Stimulated activated naive B cell treated with anti-CD40 and anti-IgM and Interleukin-4, amounts not matched to agents 10 μg/mL and 1 μg/mL and 100 μg/mL, for 72 hours (primary cell): ENCODE measurements at regions not wholly inside any gene's neighbourhood (a gene's known extent, or its start where the extent isn't known, plus 50 kb on each side); places are given as distances from the start of the nearest gene placed in this dataset.

Experiments used
- ATAC-seq, 2 donors: fragments of 150-1000 bp; cut with Tn5 transposase; replicated peaks; 2 replicates each; pipeline ENCODE4 v1.10.0; 2021; ENCODE audit warnings: moderate library complexity in 1 of 2
- DNase-seq: peaks from one replicate; pipeline ENCODE4 v3.0.0; 2021
- H3K27ac Mint-ChIP-seq: one replicate; pipeline ENCODE4 v1.8.0; 2022; ENCODE audit warnings: mild to moderate bottlenecking, mixed read lengths
- H3K27me3 Mint-ChIP-seq, 2 donors: one replicate each; pipeline ENCODE4 v1.8.0; 2022; ENCODE audit warnings: mixed read lengths in 2 of 2
- H3K36me3 Mint-ChIP-seq, 2 donors: one replicate each; pipeline ENCODE4 v1.8.0; 2022; ENCODE audit warnings: mixed read lengths in 2 of 2, mild to moderate bottlenecking in 1 of 2
- H3K4me1 Mint-ChIP-seq, 2 donors: one replicate each; pipeline ENCODE4 v1.8.0; 2022; ENCODE audit warnings: mixed read lengths in 2 of 2, mild to moderate bottlenecking in 1 of 2
- H3K4me3 Mint-ChIP-seq, 2 donors: one replicate each; pipeline ENCODE4 v1.8.0; 2022; ENCODE audit warnings: mild to moderate bottlenecking in 2 of 2, mixed read lengths in 2 of 2, moderate library complexity in 1 of 2
- H3K9me3 Mint-ChIP-seq, 2 donors: one replicate each; pipeline ENCODE4 v1.8.0; 2022; ENCODE audit warnings: mixed read lengths in 2 of 2, mild to moderate bottlenecking in 1 of 2

- Mint-ChIP-seq H3K27me3 (no peaks in the 10 kb centered on the region), H3K36me3 (no peaks in the 10 kb centered on the region), H3K4me3 (no peak overlapping the region), H3K9me3 (peaks cover 0 to 7% of the 10 kb centered on the region in 2 donors), H3K27ac (no peak overlapping the region), H3K4me1 (no peaks in the 10 kb centered on the region)
- DNase-seq (no peak), ATAC-seq (no peak)
Measured at GRCh38 chr13:72346716-72347115, 380.7 kb downstream of the MZT1 start.

GRCh38 chr13:72342364-72342763, 385.1 kb downstream of the MZT1 start:
- H3K9me3 Mint-ChIP-seq: peaks cover 0 to 11% of the 10 kb centered on the region in 2 donors
- no peaks in the 10 kb centered on the region for H3K4me1 Mint-ChIP-seq
- no peak overlapping the region for H3K27ac Mint-ChIP-seq
- no peak for DNase-seq
- H3K4me3 Mint-ChIP-seq: no peak overlapping the region
- no peaks in the 10 kb centered on the region for H3K27me3 Mint-ChIP-seq
- ATAC-seq: no peak
- H3K36me3 Mint-ChIP-seq: no peaks in the 10 kb centered on the region

GRCh38 chr13:72341904-72342303, 385.5 kb downstream of the MZT1 start:
- ATAC-seq (no peak), DNase-seq (no peak)
- Mint-ChIP-seq H3K4me1 (no peaks in the 10 kb centered on the region), H3K9me3 (peaks cover 0 to 11% of the 10 kb centered on the region in 2 donors), H3K4me3 (no peak overlapping the region), H3K36me3 (no peaks in the 10 kb centered on the region), H3K27ac (no peak overlapping the region), H3K27me3 (no peaks in the 10 kb centered on the region)

- ATAC-seq (no peak), DNase-seq (no peak)
- no peak overlapping the region for H3K4me3 Mint-ChIP-seq
- no peak overlapping the region for H3K27ac Mint-ChIP-seq
- no peaks in the 10 kb centered on the region for H3K9me3 Mint-ChIP-seq
- no peaks in the 10 kb centered on the region for H3K4me1 Mint-ChIP-seq
- H3K36me3 Mint-ChIP-seq: no peaks in the 10 kb centered on the region
- no peaks in the 10 kb centered on the region for H3K27me3 Mint-ChIP-seq
Measured at GRCh38 chr13:72317346-72318109, 409.9 kb downstream of the MZT1 start.

- no peak for DNase-seq
- no peak for ATAC-seq
- no peaks in the 10 kb centered on the region for H3K4me1 Mint-ChIP-seq
- no peaks in the 10 kb centered on the region for H3K27me3 Mint-ChIP-seq
- no peaks in the 10 kb centered on the region for H3K36me3 Mint-ChIP-seq
- no peak overlapping the region for H3K27ac Mint-ChIP-seq
- H3K9me3 Mint-ChIP-seq: no peaks in the 10 kb centered on the region
- H3K4me3 Mint-ChIP-seq: no peak overlapping the region
Measured at GRCh38 chr13:72316716-72317115, 410.7 kb downstream of the MZT1 start.

- Mint-ChIP-seq H3K27ac (no peak overlapping the region), H3K27me3 (no peaks in the 10 kb centered on the region), H3K36me3 (no peaks in the 10 kb centered on the region), H3K4me3 (no peak overlapping the region), H3K9me3 (no peaks in the 10 kb centered on the region), H3K4me1 (no peaks in the 10 kb centered on the region)
- DNase-seq: no peak
- no peak for ATAC-seq
Measured at GRCh38 chr13:72315312-72315711, 412.1 kb downstream of the MZT1 start.

- ATAC-seq (peak in 1 of 2 donors; percentile 23), DNase-seq (no peak)
- H3K27ac Mint-ChIP-seq: no peak overlapping the region
- no peaks in the 10 kb centered on the region for H3K36me3 Mint-ChIP-seq
- no peaks in the 10 kb centered on the region for H3K4me1 Mint-ChIP-seq
- H3K4me3 Mint-ChIP-seq: no peak overlapping the region
- no peaks in the 10 kb centered on the region for H3K9me3 Mint-ChIP-seq
- H3K27me3 Mint-ChIP-seq: no peaks in the 10 kb centered on the region
Measured at GRCh38 chr13:72314210-72314609, 413.2 kb downstream of the MZT1 start.

GRCh38 chr13:72313546-72313945, 413.9 kb downstream of the MZT1 start:
- ATAC-seq (peak in 1 of 2 donors; percentile 7), DNase-seq (no peak)
- no peak overlapping the region for H3K4me3 Mint-ChIP-seq
- no peaks in the 10 kb centered on the region for H3K36me3 Mint-ChIP-seq
- H3K27ac Mint-ChIP-seq: no peak overlapping the region
- H3K27me3 Mint-ChIP-seq: no peaks in the 10 kb centered on the region
- no peaks in the 10 kb centered on the region for H3K9me3 Mint-ChIP-seq
- no peaks in the 10 kb centered on the region for H3K4me1 Mint-ChIP-seq

GRCh38 chr13:72303941-72304746, 423.3 kb downstream of the MZT1 start:
- no peaks in the 10 kb centered on the region for H3K27me3 Mint-ChIP-seq
- no peak overlapping the region for H3K27ac Mint-ChIP-seq
- no peak for DNase-seq
- peaks cover 0 to 1% of the 10 kb centered on the region in 2 donors for H3K9me3 Mint-ChIP-seq
- H3K4me3 Mint-ChIP-seq: no peak overlapping the region
- no peaks in the 10 kb centered on the region for H3K4me1 Mint-ChIP-seq
- H3K36me3 Mint-ChIP-seq: no peaks in the 10 kb centered on the region
- no peak for ATAC-seq

- Mint-ChIP-seq H3K27me3 (no peaks in the 10 kb centered on the region), H3K4me3 (no peak overlapping the region), H3K4me1 (no peaks in the 10 kb centered on the region), H3K9me3 (peaks cover 7% of the 10 kb centered on the region in 2 donors), H3K27ac (no peak overlapping the region), H3K36me3 (no peaks in the 10 kb centered on the region)
- no peak for ATAC-seq
- no peak for DNase-seq
Measured at GRCh38 chr13:72296246-72296645, 429.2 kb upstream of the DACH1 start.

GRCh38 chr13:72295153-72295552, 428.1 kb upstream of the DACH1 start:
- DNase-seq: no peak
- Mint-ChIP-seq H3K27me3 (no peaks in the 10 kb centered on the region), H3K4me1 (no peaks in the 10 kb centered on the region), H3K9me3 (peaks cover 7% of the 10 kb centered on the region in 2 donors), H3K27ac (no peak overlapping the region), H3K4me3 (no peak overlapping the region), H3K36me3 (no peaks in the 10 kb centered on the region)
- ATAC-seq: no peak

GRCh38 chr13:72293206-72293605, 426.2 kb upstream of the DACH1 start:
- Mint-ChIP-seq H3K4me3 (no peak overlapping the region), H3K36me3 (no peaks in the 10 kb centered on the region), H3K9me3 (peaks cover 7 to 9% of the 10 kb centered on the region in 2 donors), H3K27ac (no peak overlapping the region), H3K4me1 (no peaks in the 10 kb centered on the region), H3K27me3 (no peaks in the 10 kb centered on the region)
- ATAC-seq: no peak
- DNase-seq: no peak

GRCh38 chr13:72290962-72291681, 424.1 kb upstream of the DACH1 start:
- Mint-ChIP-seq H3K27me3 (no peaks in the 10 kb centered on the region), H3K4me3 (no peak overlapping the region), H3K9me3 (peaks cover 10 to 11% of the 10 kb centered on the region in 2 donors), H3K27ac (no peak overlapping the region), H3K4me1 (no peaks in the 10 kb centered on the region), H3K36me3 (no peaks in the 10 kb centered on the region)
- DNase-seq (no peak), ATAC-seq (no peak)

GRCh38 chr13:72286421-72286820, 419.4 kb upstream of the DACH1 start:
- Mint-ChIP-seq H3K36me3 (no peaks in the 10 kb centered on the region), H3K27ac (no peak overlapping the region), H3K4me3 (no peak overlapping the region), H3K27me3 (no peaks in the 10 kb centered on the region), H3K4me1 (no peaks in the 10 kb centered on the region), H3K9me3 (peaks cover 3 to 4% of the 10 kb centered on the region in 2 donors)
- ATAC-seq (no peak), DNase-seq (no peak)
